GM12878 (cell line): ENCODE measurements at regions not wholly inside any gene's neighbourhood (a gene's known extent, or its start where the extent isn't known, plus 50 kb on each side); places are given as distances from the start of the nearest gene placed in this dataset.
"Not testable (repeated sequence)": the region's sequence is repeated elsewhere in the genome, so short reads cannot be mapped to it uniquely, and the experiment has no call there.

Experiments used
- ATAC-seq: fragments of 200-7000 bp; cut with Tn5 transposase; 3 replicates; pipeline ENCODE4 v1.9.1; 2020; ENCODE audit warnings: mild to moderate bottlenecking, moderate library complexity
- BruUV-seq: library from RNA; stranded (reverse); fragments of 400-500 nt; replicated peaks from 2 replicates; lab custom pipeline; 2021; lab: Mats Ljungman, UMichigan
- CTCF ChIA-PET: fragments of 300-600 bp; sonication (Branson Sonifier 250); formaldehyde crosslinking; extraction: SDS; loops from one replicate; lab custom pipeline; 2021; ENCODE audit warnings: inconsistent platforms; lab: Yijun Ruan, JAX
- POLR2A ChIA-PET: fragments of 350-600 bp; formaldehyde crosslinking; extraction: SDS; loops from one replicate; lab custom pipeline; 2021; ENCODE audit warnings: inconsistent platforms; lab: Charles Lee
- RAD21 ChIA-PET: fragments of 300-600 bp; sonication (Branson Sonifier 250); formaldehyde crosslinking; loops from one replicate; lab custom pipeline; 2023; ENCODE audit warnings: antibody characterized with exemption; ENCODE audit not compliant: unreplicated experiment; lab: Charles Lee
- SMC1A ChIA-PET: fragments of 300-600 bp; sonication (Branson Sonifier 250); formaldehyde crosslinking; loops from one replicate; lab custom pipeline; 2023; ENCODE audit not compliant: unreplicated experiment, uncharacterized antibody; lab: Charles Lee
- DNase-seq: peaks from one replicate; pipeline ENCODE4 v3.0.0-alpha.2; 2011; ENCODE audit warnings: low read depth, low spot score
- FAIRE-seq: peaks from 3 replicates; lab custom pipeline; 2011; peaks lifted over from hg19 to GRCh38; lab: Jason Lieb, UNC
- H2AFZ ChIP-seq: 2 replicates; pipeline ENCODE4 v1.6.0; 2011; ENCODE audit warnings: low read depth, low read length, control low read depth; ENCODE audit not compliant: control insufficient read depth
- H3K27ac ChIP-seq: 2 replicates; pipeline ENCODE4 v1.5.1; 2011; ENCODE audit warnings: control low read depth; ENCODE audit not compliant: control insufficient read depth, insufficient read depth
- H3K27me3 ChIP-seq, 2 experiments: replicated peaks in 1 of 2; 2 replicates each; pipeline versions ENCODE4 v1.6.0 to v1.6.1; 2011; ENCODE audit warnings: low read length in 1 of 2; ENCODE audit not compliant: control insufficient read depth in 2 of 2, insufficient read depth in 2 of 2
- H3K36me3 ChIP-seq, 2 experiments: 2 replicates each; pipeline ENCODE4 v1.5.1; 2011; ENCODE audit warnings: low read length in 1 of 2; ENCODE audit not compliant: control insufficient read depth in 2 of 2, insufficient read depth in 2 of 2
- H3K4me1 ChIP-seq: 2 replicates; pipeline ENCODE4 v1.6.1; 2011; ENCODE audit warnings: mild to moderate bottlenecking, low read length, moderate library complexity, mixed read lengths; ENCODE audit not compliant: control insufficient read depth, insufficient read depth
- H3K4me2 ChIP-seq: 2 replicates; pipeline ENCODE4 v1.6.0; 2011; ENCODE audit warnings: control low read depth; ENCODE audit not compliant: control insufficient read depth, insufficient read depth
- H3K4me3 ChIP-seq: fragments of 200-600 bp; sonication (generic); 2 replicates; pipeline ENCODE4 v1.5.1; 2016
- H3K79me2 ChIP-seq: 2 replicates; pipeline ENCODE4 v1.6.0; 2011; ENCODE audit warnings: low read length; ENCODE audit not compliant: control insufficient read depth, insufficient read depth
- H3K9ac ChIP-seq: 2 replicates; pipeline ENCODE4 v1.8.0; 2011; ENCODE audit warnings: low read length, control low read depth, mixed read lengths; ENCODE audit not compliant: control insufficient read depth, insufficient read depth
- H3K9me3 ChIP-seq: replicated peaks from 3 replicates; pipeline ENCODE4 v1.5.1; 2011; ENCODE audit warnings: mild to moderate bottlenecking, low read length; ENCODE audit not compliant: control insufficient read depth, insufficient read depth
- H4K20me1 ChIP-seq: 2 replicates; pipeline ENCODE4 v1.6.0; 2011; ENCODE audit not compliant: control insufficient read depth, insufficient read depth
- BCL11A ChIP-seq: IDR thresholded peaks from 2 replicates; pipeline ENCODE4 v1.6.1; 2011; ENCODE audit warnings: low read depth, low read length
- NFYB ChIP-seq: IDR thresholded peaks from 2 replicates; pipeline ENCODE4 v1.6.1; 2011; ENCODE audit warnings: low read depth, mild to moderate bottlenecking, low read length, improper control_type of control experiment, moderate library complexity; ENCODE audit not compliant: insufficient read depth
- WGBS: methylation state at CpG from one replicate; pipeline ENCODE4 v1.1.6; 2016; ENCODE audit warnings: low lambda C conversion rate; ENCODE audit not compliant: insufficient replicate concordance, insufficient coverage; ENCODE audit errors: missing lambda C conversion rate; 5-methylcytosine and 5-hydroxymethylcytosine counted together
- in situ Hi-C: fragments of 300-500 bp; cut with MboI; formaldehyde crosslinking; loops from 9 replicates; pipeline ENCODE4 v1.14.3; 2018; ENCODE audit warnings: mixed read lengths
- intact Hi-C: fragments of 100-400 bp; cut with micrococcal nuclease; formaldehyde crosslinking; loops from one replicate; pipeline ENCODE4 v1.14.2; 2022; ENCODE audit not compliant: unreplicated experiment

DNA sequence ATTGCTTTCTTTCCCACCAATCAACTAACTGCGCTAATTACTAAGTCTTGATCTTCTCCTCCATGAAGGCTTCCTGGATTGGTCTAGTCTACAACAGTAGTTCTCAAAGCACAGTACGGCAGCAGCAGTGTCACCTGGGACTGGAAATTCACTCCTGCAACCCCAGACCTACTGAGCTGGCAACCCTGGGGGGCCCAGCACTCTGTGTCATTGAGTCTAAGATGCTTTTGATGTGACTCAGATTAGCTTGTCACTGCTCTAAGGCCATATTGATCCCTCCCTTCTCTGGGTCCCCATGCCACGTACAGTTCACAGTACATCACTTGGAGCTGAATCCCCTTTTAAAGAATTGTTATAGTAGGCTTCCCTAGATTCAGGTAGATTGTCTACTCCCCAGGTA is 65.7 kb upstream of the KMT2C start:
- H3K4me1 ChIP-seq = no peaks in the 10 kb centered on the region
- H4K20me1 ChIP-seq = no peaks in the 10 kb centered on the region
- POLR2A ChIA-PET = interaction anchor here (0.7 kb wide), 1 partner anchor 96 kb away, joined by 4 read pairs; no protein-coding TSS in a partner anchor
- no peak for TF ChIP-seq NFYB
- no peak for TF ChIP-seq BCL11A
- TF ChIP-seq, all 136 proteins: peak for 0
- no TSS peak for BruUV-seq
- ATAC-seq = no peak
- SMC1A ChIA-PET = no interaction called here
- Histone ChIP-seq H3K4me2 (no peak overlapping the region), H3K79me2 (no peaks in the 10 kb centered on the region), H2AFZ (no peak overlapping the region), H3K4me3 (no peak overlapping the region), H3K9ac (no peak overlapping the region), H3K9me3 (no peaks in the 10 kb centered on the region), H3K36me3 (no peaks in the 10 kb centered on the region), H3K27ac (no peak overlapping the region), H3K27me3 (no peaks in the 10 kb centered on the region; a peak in 1 of 4 replicates)
- FAIRE-seq = no peak
- intact Hi-C loops (no loop called here), in situ Hi-C loops (no loop called here)
- WGBS = 70% methylated on average over 3 of the region's 3 CpGs
- no peak for DNase-seq
- CTCF ChIA-PET = interaction anchor here (1.0 kb wide), 1 partner anchor 23 kb away, joined by 3 read pairs; no protein-coding TSS in a partner anchor
- RAD21 ChIA-PET = no interaction called here

DNA sequence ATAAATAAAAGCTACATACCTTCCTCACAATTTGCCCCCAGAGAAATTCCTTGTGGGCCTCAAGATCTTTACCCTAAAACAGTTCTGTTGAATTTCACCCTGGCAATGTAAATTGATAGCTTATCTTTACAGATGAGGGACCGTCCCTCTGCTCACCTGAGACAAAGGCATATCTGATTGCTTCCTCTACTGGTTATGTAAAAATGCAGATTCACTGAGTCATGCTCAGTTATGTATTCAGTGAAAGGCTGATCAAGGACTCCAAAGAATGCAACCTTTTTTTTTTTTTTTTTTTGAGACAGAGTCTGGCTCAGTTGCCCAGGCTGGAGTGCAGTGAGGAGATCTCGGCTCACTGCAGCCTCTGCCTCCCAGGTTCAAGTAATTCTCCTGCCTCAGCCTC is 64.2 kb upstream of the KMT2C start:
- H3K9ac ChIP-seq, FAIRE-seq, H3K4me1 ChIP-seq, RAD21 ChIA-PET, H3K4me3 ChIP-seq, H3K9me3 ChIP-seq, CTCF ChIA-PET, DNase-seq, H3K4me2 ChIP-seq, H3K27ac ChIP-seq, BruUV-seq, H3K27me3 ChIP-seq, H3K79me2 ChIP-seq, intact Hi-C loops, POLR2A ChIA-PET, SMC1A ChIA-PET, H3K36me3 ChIP-seq, in situ Hi-C loops, ATAC-seq, H2AFZ ChIP-seq, H4K20me1 ChIP-seq: not testable (repeated sequence)
- 64% methylated on average over 2 of the region's 2 CpGs for WGBS
